KG1 (cell line): ENCODE measurements at regions not wholly inside any gene's neighbourhood (a gene's known extent, or its start where the extent isn't known, plus 50 kb on each side); places are given as distances from the start of the nearest gene placed in this dataset.
"Not testable (repeated sequence)": the region's sequence is repeated elsewhere in the genome, so short reads cannot be mapped to it uniquely, and the experiment has no call there.

ENCODE experiments used
- DNase-seq: peaks from one replicate; lab custom pipeline; 2025; lab: John Stamatoyannopoulos, UW

GRCh38 chr1:19591482-19592091, 52.5 kb upstream of the NBL1 start:
- DNase-seq, result no peak

- no peak for DNase-seq
Measured at GRCh38 chr1:19585507-19585906, 58.6 kb upstream of the NBL1 start.

- DNase-seq, result peak; percentile 49
Measured at GRCh38 chr1:19582318-19582717, 61.8 kb upstream of the NBL1 start.

GRCh38 chr1:19581381-19581780, 62.7 kb upstream of the NBL1 start:
- DNase-seq, result no peak

- no peak for DNase-seq
Measured at GRCh38 chr1:19577561-19577960, 66.5 kb upstream of the NBL1 start.

GRCh38 chr1:19577036-19577435, 67.1 kb upstream of the NBL1 start:
- no peak for DNase-seq

GRCh38 chr1:19569786-19570185, 74.3 kb upstream of the NBL1 start:
- DNase-seq, result no peak

- no peak for DNase-seq
Measured at GRCh38 chr1:19567041-19567440, 77.1 kb upstream of the NBL1 start.

GRCh38 chr1:19564366-19564765, 79.0 kb upstream of the CAPZB start:
- DNase-seq, result no peak

GRCh38 chr1:19563324-19564097, 78.2 kb upstream of the CAPZB start:
- DNase-seq, result no peak

GRCh38 chr1:19562847-19563246, 77.5 kb upstream of the CAPZB start:
- no peak for DNase-seq

- DNase-seq, result no peak
Measured at GRCh38 chr1:19560480-19560879, 75.1 kb upstream of the CAPZB start.

GRCh38 chr1:19559641-19560040, 74.3 kb upstream of the CAPZB start:
- DNase-seq, result no peak

- no peak for DNase-seq
Measured at GRCh38 chr1:19557609-19558051, 72.3 kb upstream of the CAPZB start.

GRCh38 chr1:19554090-19554489, 68.8 kb upstream of the CAPZB start:
- DNase-seq, result no peak

GRCh38 chr1:19552291-19553010, 67.1 kb upstream of the CAPZB start:
- no peak for DNase-seq

- not testable (repeated sequence) for DNase-seq
Measured at GRCh38 chr1:19551837-19552236, 66.5 kb upstream of the CAPZB start.

- not testable (repeated sequence) for DNase-seq
Measured at GRCh38 chr1:19550437-19550836, 65.1 kb upstream of the CAPZB start.

GRCh38 chr1:19547814-19548213, 62.5 kb upstream of the CAPZB start:
- DNase-seq, result no peak

GRCh38 chr1:19536519-19536918, 51.2 kb upstream of the CAPZB start:
- DNase-seq, result no peak

- no peak for DNase-seq
Measured at GRCh38 chr1:19535214-19535613, 49.9 kb upstream of the CAPZB start.
